CD4-positive, alpha-beta T cell treated with Interleukin-2 at 100 ng/mL for 4 hours (primary cell): ENCODE measurements at regions not wholly inside any gene's neighbourhood (a gene's known extent, or its start where the extent isn't known, plus 50 kb on each side); places are given as distances from the start of the nearest gene placed in this dataset.
A peak's percentile ranks its signal among the peaks of the same experiment; 100 is the strongest.

ENCODE experiments used
- DNase-seq: peaks from one replicate; pipeline ENCODE4 v3.0.0-alpha.2; 2020; ENCODE audit warnings: low spot score

- DNase-seq, result no peak
Observed at GRCh38 chr9:7984203-7984602, 184.6 kb upstream of the DMAC1 start.

GRCh38 chr9:7983490-7983889 lies 183.9 kb upstream of the DMAC1 start:
- DNase-seq, result no peak

- DNase-seq, result no peak
Observed at GRCh38 chr9:7982907-7983306, 183.3 kb upstream of the DMAC1 start.

- no peak for DNase-seq
Observed at GRCh38 chr9:7980691-7981289, 181.2 kb upstream of the DMAC1 start.

GRCh38 chr9:7980041-7980440 lies 180.5 kb upstream of the DMAC1 start:
- no peak for DNase-seq

- no peak for DNase-seq
Observed at GRCh38 chr9:7979611-7980010, 180.0 kb upstream of the DMAC1 start.

GRCh38 chr9:7977586-7977985 lies 178.0 kb upstream of the DMAC1 start:
- DNase-seq, result no peak

- no peak for DNase-seq
Observed at GRCh38 chr9:7976856-7977255, 177.3 kb upstream of the DMAC1 start.

- peak; percentile 83 for DNase-seq
Observed at GRCh38 chr9:7976167-7976755, 176.7 kb upstream of the DMAC1 start.

- DNase-seq, result no peak
Observed at GRCh38 chr9:7975336-7975735, 175.8 kb upstream of the DMAC1 start.

- peak; percentile 24 for DNase-seq
Observed at GRCh38 chr9:7974335-7974960, 174.9 kb upstream of the DMAC1 start.

- DNase-seq, result no peak
Observed at GRCh38 chr9:7973123-7973522, 173.5 kb upstream of the DMAC1 start.

- DNase-seq, result no peak
Observed at GRCh38 chr9:7970681-7971330, 171.2 kb upstream of the DMAC1 start.

- DNase-seq, result no peak
Observed at GRCh38 chr9:7968687-7969086, 169.1 kb upstream of the DMAC1 start.

- no peak for DNase-seq
Observed at GRCh38 chr9:7967851-7968250, 168.3 kb upstream of the DMAC1 start.

GRCh38 chr9:7967093-7967827 lies 167.7 kb upstream of the DMAC1 start:
- no peak for DNase-seq

- DNase-seq, result no peak
Observed at GRCh38 chr9:7965063-7965462, 165.5 kb upstream of the DMAC1 start.

- no peak for DNase-seq
Observed at GRCh38 chr9:7963026-7963425, 163.4 kb upstream of the DMAC1 start.

GRCh38 chr9:7961076-7961475 lies 161.5 kb upstream of the DMAC1 start:
- no peak for DNase-seq

GRCh38 chr9:7960320-7961050 lies 160.9 kb upstream of the DMAC1 start:
- DNase-seq, result no peak

GRCh38 chr9:7957803-7958202 lies 158.2 kb upstream of the DMAC1 start:
- no peak for DNase-seq

GRCh38 chr9:7947577-7947976 lies 148.0 kb upstream of the DMAC1 start:
- no peak for DNase-seq
